GM19463 (cell line): ENCODE measurements at regions not wholly inside any gene's neighbourhood (a gene's known extent, or its start where the extent isn't known, plus 50 kb on each side); places are given as distances from the start of the nearest gene placed in this dataset.
A peak's percentile ranks its signal among the peaks of the same experiment; 100 is the strongest.
"Not testable (repeated sequence)": the region's sequence is repeated elsewhere in the genome, so short reads cannot be mapped to it uniquely, and the experiment has no call there.

Source experiments
- ATAC-seq: cut with Tn5 transposase; IDR thresholded peaks from one replicate; pipeline ENCODE4 v1.9.1; 2021; ENCODE audit warnings: mild to moderate bottlenecking, moderate library complexity; ENCODE audit not compliant: unreplicated experiment

DNA sequence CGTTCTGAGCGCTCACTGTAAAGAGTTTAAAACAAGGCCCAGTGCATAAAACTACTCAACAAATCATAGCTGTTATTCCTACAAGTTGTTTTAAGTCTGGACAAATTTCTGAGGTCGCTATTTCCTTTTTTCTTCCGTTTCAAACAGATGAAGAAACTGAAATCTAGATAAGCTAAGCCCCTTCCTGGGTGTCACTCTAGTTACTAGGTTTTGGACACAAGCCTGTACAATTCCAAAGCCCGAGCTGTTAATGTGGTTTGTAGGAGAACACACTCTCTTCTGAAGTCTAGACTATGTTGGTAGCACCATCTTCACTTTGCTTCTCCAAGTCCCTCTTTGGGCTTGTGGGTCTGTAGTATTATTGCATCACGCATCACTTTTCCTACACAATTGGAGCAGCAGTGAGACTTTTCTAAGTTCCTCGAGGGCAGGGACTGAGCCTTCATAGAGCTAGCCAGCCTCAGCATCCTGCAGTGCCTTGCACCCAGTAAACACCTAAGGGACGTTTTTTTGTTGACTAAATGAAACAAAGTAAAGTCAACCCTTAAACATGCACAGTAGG, 142.6 kb upstream of the PROK2 start:
- no peak for ATAC-seq

DNA sequence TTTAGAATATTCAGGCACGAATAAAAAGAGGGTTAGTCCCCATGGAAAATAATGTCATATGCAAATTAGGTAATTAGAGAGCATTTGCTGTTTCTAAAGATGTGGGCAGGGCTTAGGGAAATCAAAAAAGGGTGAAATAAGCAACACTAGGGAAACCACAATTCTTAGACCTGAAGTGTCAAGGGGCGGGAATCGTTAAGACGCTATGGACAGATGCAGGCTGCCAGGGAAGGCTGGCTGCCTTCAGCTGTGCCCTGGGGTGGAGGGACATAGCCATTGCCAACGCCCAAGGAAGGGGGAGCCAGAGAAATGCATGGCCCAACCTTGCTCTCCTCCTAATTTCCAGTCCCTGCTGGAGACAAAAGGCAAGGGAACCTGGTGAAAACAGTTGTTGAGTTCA, 141.7 kb upstream of the PROK2 start:
- ATAC-seq: no peak

GRCh38 chr3:71926262-71926600, 141.3 kb upstream of the PROK2 start:
- no peak for ATAC-seq

DNA sequence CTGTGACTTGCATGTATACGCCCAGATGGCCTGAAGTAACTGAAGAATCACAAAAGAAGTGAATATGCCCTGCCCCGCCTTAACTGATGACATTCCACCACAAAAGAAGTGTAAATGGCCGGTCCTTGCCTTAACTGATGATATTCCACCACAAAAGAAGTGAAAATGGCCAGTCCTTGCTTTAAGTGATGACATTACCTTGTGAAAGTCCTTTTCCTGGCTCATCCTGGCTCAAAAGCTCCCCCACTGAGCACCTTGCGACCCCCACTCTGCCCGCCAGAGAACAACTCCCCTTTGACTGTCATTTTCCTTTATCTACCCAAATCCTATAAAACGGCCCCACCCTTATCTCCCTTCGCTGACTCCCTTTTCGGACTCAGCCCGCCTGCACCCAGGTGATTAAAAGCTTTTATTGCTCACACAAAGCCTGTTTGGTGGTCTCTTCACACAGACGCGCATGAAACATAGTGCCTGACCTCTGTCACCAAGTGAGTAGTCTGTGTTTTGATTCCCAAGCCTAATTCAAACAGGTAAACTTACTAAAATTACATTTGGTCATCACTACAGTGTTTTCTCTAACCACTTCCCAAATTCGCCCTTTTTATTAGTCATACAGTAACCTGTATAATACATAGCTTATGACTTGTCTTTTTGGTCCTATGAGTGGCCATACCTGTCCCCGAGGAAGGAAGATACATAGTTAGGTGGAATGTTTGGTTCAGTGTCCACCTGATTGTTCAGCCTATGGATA, 140.7 kb upstream of the PROK2 start:
- not testable (repeated sequence) for ATAC-seq

DNA sequence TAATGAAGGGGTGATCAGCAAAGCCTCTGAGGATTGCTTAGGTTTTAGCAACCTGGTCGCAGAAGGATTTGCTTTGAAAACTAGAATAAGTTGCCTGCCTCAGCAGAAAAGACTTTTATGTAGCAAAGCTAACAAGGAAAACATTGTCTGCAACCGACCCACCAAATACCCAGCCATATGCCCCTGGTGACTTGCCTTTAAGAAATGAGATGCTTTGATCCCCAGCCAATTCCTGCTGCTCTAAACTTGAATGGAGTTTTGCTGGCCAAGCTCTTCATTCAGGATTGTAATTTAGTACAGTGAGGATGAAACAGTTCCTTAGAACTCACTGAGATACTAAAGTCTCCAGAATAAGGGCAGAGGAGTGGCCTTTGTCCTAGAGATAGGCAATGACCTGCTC, 139.8 kb upstream of the PROK2 start:
- no peak for ATAC-seq

DNA sequence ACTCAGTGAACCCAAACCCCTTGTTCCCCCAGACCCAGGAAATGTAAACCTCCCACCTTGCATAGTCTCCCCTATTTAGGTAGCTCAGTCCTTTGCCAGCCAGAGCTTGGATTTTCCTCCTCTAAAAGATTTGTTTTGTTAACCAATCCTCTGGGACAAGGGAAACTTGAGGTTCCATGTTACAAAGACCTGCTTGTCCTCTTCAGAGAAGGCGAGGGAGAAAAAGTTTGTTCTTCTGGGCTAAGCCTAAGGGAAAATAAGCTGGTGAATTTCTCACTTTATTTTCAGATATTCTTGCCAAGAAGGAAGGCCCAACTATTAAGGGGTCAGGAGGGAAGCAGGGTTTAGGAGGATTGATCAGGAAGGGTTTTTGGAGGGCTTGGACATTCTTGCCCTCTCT, 136.1 kb upstream of the PROK2 start:
- ATAC-seq: no peak

DNA sequence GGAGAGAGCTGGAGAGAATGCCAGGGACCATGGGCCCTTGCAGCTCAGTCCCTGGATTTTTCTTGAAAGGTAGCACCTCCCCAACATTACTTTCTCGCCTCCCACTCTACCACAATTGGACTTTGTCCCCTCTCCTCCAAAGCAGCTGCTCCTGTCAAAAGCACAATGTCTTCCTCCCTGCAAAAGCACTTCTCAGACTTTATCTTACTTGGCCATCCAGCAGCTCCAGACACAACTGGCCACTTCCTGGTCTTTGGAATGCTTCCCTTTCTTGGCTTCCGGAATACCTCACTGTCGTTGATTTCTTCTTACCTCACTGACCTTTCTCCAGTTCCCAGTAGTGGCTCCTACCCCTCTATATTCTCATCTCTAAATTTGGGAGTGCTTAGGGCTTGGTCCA, 134.6 kb upstream of the PROK2 start:
- no peak for ATAC-seq

GRCh38 chr3:71917545-71917944, 132.6 kb upstream of the PROK2 start:
- ATAC-seq: no peak

- no peak for ATAC-seq
Measured at GRCh38 chr3:71916747-71917369, 131.9 kb upstream of the PROK2 start.

DNA sequence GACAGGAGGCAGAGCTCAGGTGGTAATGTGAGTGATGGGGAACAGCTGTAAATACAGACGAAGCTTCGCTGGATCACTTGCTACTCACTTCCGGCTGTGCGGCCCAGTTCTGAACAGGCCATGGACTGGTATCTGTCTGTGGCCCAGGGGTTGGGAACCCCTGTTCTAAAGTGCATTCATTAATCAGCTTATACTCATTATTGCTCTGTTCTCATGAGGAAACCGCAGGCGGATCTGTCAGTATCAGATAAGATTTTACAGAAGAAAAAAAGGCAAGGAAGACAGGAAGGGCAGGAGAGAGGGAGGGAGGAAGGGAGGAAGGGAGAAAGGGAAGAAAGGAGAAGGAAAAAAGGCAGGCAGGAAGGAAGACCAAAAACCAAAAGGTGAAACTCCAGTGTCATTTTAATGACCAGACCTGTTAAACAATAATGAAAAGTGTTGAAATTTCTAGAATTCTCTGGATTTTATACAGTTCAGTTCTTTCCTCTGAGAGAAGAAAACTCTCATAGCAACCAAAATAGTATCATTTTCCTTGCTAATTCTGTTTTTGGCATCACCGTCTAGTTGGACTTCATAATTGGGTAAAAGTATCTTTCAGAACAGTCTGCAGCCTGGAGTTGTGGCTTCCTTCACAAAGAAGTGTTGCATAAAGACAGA, 128.0 kb upstream of the PROK2 start:
- no peak for ATAC-seq

GRCh38 chr3:71910108-71910507, 125.2 kb upstream of the PROK2 start:
- no peak for ATAC-seq

- no peak for ATAC-seq
Measured at GRCh38 chr3:71907996-71908395, 123.0 kb upstream of the PROK2 start.

- no peak for ATAC-seq
Measured at GRCh38 chr3:71906976-71907375, 122.0 kb upstream of the PROK2 start.

DNA sequence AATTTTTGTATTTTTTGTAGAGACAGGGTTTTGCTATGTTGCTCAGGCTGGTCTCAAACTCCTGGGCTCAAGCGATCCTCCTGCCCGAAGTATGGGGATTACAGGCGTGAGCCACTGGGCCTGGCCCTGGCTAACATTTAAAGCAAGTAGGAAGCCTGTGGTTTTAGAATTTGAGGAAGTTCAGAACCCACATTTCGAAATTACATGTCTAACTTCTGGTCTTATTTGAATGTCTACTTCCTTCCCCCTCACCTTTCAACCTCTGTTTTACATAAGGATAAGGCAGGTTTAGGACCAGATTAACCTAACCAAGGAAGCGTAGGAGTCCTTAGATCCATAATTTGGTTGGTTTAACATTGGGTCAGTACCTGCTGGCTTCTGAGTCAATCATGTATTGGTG, 120.5 kb upstream of the PROK2 start:
- peak; percentile 80 for ATAC-seq

- no peak for ATAC-seq
Measured at GRCh38 chr3:71903936-71904335, 119.0 kb upstream of the PROK2 start.

GRCh38 chr3:71903112-71903495, 118.2 kb upstream of the PROK2 start:
- no peak for ATAC-seq

DNA sequence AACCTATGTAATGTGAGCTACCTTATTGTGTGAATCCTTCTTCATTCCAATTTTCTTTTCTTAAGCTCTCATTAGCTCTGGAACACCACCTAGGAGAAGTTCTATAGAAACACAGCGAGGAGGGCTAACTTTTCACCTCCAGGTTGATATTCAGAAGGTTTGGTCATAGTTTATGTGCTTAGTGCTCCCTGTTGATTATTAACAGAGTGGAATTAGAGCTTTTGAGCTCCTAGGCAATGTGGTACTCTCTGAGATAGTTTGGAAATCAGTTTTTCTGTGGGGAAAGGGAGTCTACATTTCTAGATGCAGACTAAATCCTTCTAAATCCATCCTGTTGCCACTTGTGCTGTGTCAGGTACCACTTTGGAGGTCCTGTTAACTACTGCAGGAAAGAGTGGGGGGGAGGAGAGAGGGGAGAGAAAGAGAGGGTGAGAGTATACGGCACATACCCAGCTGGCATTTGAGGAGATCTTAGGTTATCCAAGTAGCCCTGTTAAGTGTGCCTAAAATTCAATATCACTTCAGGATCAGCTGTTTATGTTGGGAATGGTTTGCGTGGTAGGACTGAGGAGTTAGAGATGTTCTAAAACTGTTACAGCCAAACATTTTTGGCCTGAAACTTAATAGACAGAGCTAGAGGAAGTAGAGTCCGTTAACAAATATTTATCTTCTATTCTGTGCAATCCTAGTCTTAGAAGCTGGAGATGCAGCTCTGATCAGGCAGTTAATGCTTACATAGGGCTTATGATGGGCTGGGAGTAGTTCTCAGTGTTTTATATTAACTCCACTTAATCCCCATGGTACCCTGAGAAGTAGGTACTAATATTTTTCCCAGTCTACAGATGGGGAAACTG, 117.5 kb upstream of the PROK2 start:
- ATAC-seq: no peak

GRCh38 chr3:71901645-71902044, 116.7 kb upstream of the PROK2 start:
- no peak for ATAC-seq

GRCh38 chr3:71900057-71900456, 115.1 kb upstream of the PROK2 start:
- ATAC-seq: no peak

DNA sequence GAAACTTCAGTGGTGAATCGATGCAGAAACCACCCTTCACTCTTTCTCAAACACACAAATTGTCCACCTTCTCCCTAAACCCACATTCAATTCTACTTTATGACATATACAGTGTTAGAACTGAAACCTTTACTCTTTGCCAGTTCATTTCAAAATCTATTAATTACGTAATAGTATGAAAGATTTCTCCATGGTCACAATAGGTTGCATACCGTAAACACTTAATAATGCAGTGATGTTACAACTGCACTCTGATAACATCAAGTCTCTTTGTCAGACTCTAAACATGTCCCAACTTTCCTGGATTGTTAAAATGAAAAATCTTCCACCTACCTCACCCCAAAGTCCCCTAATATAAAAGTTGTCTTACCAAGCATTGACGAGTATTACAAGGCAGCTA, 111.8 kb upstream of the PROK2 start:
- ATAC-seq: no peak
